ENCODE measurements at regions not wholly inside any gene's neighbourhood (a gene's known extent, or its start where the extent isn't known, plus 50 kb on each side); places are given as distances from the start of the nearest gene placed in this dataset.

GRCh38 chr10:31606841-31607240 is 287.8 kb downstream of the ZEB1 start:
- no peak for DNase-seq (ENCODE audit: low read depth)

DNA sequence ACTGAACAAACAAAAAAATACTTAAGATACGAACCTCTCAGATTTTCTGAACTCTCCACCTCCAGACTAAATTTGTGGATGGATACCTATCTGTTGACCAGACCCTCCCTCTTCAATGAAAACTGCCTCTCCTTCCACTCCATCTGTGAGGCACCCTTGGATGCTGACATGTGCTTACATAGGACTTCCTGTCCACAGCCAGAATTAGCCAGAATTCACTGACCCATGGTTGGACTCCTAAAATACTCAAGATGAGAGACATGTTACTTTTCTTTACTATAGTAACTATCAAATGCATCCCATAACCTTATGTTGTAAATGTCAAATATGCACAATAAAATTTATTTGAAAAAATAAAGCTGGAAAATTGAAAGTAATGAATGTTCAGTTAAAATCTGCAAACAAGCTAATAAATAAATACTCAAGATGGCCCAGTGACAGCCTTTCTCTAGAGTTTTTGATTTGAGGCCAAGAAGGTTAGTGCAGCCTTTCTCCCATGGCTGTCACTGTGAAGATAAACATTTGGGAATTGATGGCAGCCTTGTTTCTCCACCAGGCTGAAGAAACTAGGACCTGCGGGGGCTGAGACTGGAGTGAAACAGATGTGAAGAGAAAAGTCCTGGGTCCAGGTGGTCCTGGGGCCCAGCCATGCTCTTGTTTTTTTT is 287.0 kb downstream of the ZEB1 start:
- DNase-seq (ENCODE audit: low read depth): no peak

- no peak for DNase-seq (ENCODE audit: low read depth)
These were observed 286.4 kb downstream of the ZEB1 start for GRCh38 chr10:31605426-31605825.

DNA sequence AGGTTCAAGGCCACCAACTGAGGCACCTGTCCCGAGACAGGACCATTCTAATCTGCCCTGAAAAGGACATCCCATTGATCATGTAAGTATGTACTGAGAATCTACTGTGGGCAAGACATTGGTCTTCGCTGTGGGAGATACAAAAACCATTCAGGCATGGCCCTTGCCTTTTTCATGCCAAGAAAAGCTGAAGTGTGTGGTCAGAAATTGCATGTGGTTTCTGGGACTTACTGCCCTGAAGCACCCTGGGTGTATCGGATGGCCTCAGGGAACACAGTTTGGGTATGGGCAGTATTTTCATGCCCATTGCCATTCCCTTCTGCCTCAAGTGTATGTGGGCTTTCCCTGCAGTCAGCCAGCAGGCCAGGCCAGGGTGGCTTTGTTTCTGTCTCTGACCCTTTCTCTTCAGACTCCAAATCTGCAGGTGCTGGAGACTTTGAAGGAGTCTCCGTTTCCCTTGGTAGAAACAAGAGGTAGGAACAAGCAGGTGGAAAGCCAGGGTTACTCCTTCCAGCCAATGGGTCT is 285.7 kb downstream of the ZEB1 start:
- DNase-seq (ENCODE audit: low read depth): no peak

GRCh38 chr10:31604096-31604495 is 285.1 kb downstream of the ZEB1 start:
- no peak for DNase-seq (ENCODE audit: low read depth)

- DNase-seq (ENCODE audit: low read depth): peak; percentile 53
These were observed 284.4 kb downstream of the ZEB1 start for GRCh38 chr10:31603235-31604087.

GRCh38 chr10:31602541-31603234 is 283.7 kb downstream of the ZEB1 start:
- DNase-seq (ENCODE audit: low read depth): no peak

- DNase-seq (ENCODE audit: low read depth): no peak
These were observed 282.1 kb downstream of the ZEB1 start for GRCh38 chr10:31601136-31601535.

DNA sequence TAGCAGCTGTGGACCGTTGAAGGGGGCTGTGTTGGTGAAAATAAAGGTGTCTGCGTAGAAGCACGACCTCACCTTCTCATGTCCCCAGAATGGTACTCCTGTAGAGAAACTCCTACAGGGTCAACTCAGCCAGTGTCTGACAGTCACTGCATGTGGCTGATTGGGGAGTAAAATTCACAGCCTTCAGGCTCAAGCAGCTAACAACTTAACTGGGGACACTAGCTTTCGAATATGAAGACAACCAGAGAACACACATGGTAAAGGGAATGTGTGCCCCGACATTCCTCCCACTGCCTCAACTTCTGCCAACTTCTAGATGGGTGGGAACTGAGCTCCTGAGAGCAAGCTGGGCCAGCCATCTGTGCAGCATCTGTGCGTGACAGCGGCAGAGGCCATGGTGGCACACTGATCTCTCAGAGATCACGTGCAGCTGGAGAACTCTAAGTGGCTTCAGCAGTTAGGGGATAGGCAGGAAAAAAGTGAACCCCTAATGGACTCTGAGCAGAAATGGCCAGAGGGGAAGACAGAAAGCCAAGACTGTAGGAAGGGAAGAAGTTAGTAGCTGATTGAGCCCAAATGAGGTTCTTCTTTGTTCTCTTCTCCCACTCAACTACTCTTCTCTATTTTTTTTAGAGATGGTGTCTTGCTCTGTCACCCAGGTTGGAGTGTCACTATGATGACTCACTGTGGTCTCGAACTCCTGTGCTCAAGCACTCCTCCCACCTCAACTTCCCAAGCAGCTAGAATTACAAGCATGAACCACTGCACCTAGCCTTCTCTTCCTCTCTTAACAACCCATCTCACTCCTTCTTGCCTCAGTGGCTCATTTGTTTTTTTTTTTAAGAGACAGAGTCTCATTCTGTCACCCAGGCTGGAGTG is 280.8 kb downstream of the ZEB1 start:
- DNase-seq (ENCODE audit: low read depth): no peak

GRCh38 chr10:31596765-31597164 is 277.7 kb downstream of the ZEB1 start:
- no peak for DNase-seq (ENCODE audit: low read depth)

- DNase-seq (ENCODE audit: low read depth): no peak
These were observed 277.0 kb downstream of the ZEB1 start for GRCh38 chr10:31595992-31596391.

GRCh38 chr10:31594347-31594873 is 275.4 kb downstream of the ZEB1 start:
- DNase-seq (ENCODE audit: low read depth): no peak

GRCh38 chr10:31593124-31593523 is 274.1 kb downstream of the ZEB1 start:
- no peak for DNase-seq (ENCODE audit: low read depth)

DNA sequence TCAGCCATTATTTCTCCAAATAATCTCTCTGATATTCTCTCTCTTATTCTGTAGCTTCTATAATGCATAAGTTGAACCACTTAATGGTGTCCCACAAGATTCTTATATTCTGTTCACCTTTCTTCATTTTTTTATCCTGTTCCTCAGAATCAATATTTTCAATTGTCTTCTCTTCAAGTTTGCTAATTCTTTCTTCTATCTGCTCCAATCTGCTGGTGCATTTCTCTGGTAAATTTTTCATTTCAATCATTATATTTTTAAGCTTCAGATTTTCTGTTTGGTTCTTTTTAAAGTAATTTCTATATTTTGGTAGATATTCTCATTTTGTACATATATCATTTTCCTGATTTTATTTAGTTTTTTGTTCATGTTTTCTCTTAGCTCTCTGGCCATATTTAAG is 272.6 kb downstream of the ZEB1 start:
- no peak for DNase-seq (ENCODE audit: low read depth)

DNA sequence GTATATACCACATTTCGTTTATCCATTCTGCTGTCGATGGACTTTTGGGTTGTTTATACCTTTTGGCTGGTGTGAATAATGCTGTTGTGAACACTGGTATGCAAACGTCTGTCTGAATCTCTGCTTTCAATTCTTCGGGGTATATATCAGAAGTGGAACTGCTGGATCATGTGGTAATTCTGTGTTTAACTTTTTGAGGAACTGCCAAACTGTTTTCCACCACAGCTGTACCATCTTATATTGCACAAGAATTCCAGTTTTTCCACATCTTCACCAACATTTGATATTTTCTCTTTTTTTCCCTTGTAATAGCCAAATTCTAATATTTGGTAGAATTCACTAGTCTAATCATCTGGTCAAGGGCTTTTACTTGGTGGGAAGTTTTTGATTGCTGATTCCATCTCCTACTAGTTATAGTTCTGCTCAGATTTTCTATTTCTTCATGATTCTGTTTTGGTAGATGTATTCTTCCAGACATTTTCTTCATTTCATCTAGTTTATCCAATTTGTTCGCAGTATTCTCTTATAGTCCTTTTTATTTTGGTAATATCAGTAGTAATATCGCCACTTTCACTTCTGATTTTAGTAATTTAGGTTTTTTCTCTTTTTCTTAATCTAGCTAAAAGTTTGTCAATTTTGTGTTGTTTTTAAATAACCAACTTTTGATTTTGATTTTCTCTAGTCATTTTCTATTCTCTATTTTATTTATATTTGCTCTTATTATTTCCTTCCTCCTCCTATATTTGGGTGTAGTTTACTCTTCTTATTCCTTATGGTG is 271.2 kb downstream of the ZEB1 start:
- DNase-seq (ENCODE audit: low read depth): no peak

DNA sequence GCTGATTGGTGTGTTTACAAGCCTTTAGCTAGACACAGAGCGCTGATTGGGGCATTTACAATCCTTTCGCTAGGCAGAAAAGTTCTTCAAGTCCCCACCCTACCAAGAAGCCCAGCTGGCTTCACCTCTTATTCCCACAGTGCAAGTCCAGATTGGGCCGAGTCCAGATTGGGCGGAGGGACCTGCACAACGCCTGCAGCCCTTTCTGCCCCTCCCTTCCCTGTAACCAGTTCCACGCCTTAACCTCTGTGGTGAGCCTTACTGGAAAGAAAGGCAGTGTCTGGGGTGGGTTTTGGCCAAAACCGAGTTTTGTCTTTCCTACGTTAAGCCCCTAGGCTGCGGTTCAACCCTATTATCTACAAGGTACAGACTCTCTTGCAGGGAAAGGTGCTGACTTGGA is 268.7 kb downstream of the ZEB1 start:
- no peak for DNase-seq (ENCODE audit: low read depth)

- DNase-seq (ENCODE audit: low read depth): no peak
These were observed 268.0 kb downstream of the ZEB1 start for GRCh38 chr10:31586723-31587638.

DNA sequence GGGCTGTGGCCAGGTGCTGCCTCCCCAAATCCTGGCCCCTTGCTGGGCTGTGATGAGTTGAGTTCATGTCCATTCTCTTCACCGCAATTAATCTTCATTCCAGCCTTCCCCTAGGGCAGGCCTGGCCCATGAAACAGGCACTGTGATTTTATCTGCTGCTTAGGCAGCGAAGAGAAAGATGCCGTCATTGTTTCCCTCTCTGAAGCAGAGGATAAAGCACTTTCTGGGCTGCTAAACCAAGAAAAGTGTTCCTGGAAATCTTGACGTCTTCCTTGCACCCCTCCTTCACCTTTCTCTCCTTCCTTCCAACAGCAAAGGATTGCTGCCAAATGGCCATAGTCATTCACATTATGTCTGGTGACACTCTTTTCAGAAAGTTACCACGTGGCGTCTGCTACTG is 265.9 kb downstream of the ZEB1 start:
- DNase-seq (ENCODE audit: low read depth): no peak

DNA sequence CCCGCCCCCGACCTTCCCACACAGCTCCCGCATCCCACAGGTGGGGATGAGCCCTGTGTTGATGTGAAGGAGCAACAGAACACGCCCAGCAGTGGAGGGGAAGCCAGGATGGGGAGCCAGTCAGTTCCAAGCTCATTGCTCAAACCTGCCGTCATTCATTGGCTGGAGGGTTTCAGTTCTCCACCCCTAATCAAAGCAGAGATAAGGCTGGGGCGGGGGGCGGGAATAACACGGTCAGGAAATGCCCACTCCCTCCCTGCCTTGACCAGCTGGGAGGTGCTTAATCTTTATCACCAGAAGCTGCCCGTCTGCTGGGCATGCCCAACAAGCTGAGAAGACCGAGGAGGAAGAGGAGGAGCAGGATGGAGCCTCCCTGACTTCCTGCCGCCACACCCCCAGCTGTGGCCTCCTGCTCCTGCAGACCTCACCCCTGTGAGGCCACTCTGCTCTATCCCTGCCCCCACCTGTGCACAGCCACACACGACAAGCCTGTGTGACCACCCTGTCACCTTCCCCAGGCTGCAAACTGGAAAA is 265.1 kb downstream of the ZEB1 start:
- DNase-seq (ENCODE audit: low read depth): no peak

All from T-helper 22 cell (primary cell).